ENCODE measurements at regions not wholly inside any gene's neighbourhood (a gene's known extent, or its start where the extent isn't known, plus 50 kb on each side); places are given as distances from the start of the nearest gene placed in this dataset.

DNA sequence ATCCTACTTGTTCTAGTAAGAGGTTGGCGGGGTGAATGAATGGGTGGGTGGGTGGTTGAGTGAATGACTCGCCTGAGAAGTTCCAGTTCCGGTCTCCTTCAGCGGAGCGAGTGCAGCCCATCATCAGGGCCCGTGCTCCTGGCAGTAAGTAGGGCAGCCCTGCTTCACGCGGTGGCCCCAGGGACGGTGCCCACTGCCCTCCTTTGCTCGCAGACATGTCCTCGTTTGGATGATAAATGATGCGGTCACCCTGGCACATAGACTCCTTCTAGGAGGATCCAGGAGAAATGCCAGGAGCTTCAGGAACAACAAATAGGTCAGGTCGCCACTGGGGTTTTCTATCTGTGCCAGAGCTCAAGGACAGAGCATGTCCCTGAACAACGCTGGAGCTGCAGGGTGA, 370.8 kb downstream of the CTTN start:
- H3K27me3 Mint-ChIP-seq (ENCODE audit: low read depth), result no peaks in the 10 kb centered on the region
- H3K9me3 Mint-ChIP-seq (ENCODE audit: insufficient read depth), result no peaks in the 10 kb centered on the region
- ChIA-PET CTCF (no interaction called here), POLR2A (no interaction called here)
- no peak overlapping the region for H3K27ac Mint-ChIP-seq
- H3K4me3 Mint-ChIP-seq, result no peak overlapping the region
- ATAC-seq (no peak), DNase-seq (no peak)
- H3K36me3 Mint-ChIP-seq (ENCODE audit: low read depth), result no peaks in the 10 kb centered on the region
- H3K4me1 Mint-ChIP-seq (ENCODE audit: low read depth), result no peaks in the 10 kb centered on the region

DNA sequence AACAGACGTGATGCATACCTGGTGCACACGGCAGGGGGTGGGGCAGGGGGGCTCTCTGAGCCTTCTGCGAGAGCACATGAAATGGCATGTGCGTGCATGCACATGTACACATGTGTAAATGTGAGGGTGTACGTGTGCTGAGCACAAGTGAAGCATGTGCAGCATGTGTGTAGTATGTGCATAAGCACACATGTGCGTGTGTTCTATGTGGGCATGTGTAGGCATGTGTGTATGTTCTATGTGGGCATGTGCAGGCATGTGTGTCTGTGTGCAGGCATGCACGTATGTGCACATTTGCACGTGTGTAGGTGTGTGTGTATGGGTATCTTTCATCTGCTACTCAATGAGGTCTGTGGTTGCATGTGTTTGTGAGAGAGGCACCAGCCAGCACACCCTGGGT, 371.2 kb downstream of the CTTN start:
- ChIA-PET CTCF (no interaction called here), POLR2A (no interaction called here)
- no peak overlapping the region for H3K27ac Mint-ChIP-seq
- no peaks in the 10 kb centered on the region for H3K36me3 Mint-ChIP-seq (ENCODE audit: low read depth)
- ATAC-seq (no peak), DNase-seq (no peak)
- H3K9me3 Mint-ChIP-seq (ENCODE audit: insufficient read depth), result no peaks in the 10 kb centered on the region
- H3K4me1 Mint-ChIP-seq (ENCODE audit: low read depth), result no peaks in the 10 kb centered on the region
- H3K4me3 Mint-ChIP-seq, result no peak overlapping the region
- no peaks in the 10 kb centered on the region for H3K27me3 Mint-ChIP-seq (ENCODE audit: low read depth)

DNA sequence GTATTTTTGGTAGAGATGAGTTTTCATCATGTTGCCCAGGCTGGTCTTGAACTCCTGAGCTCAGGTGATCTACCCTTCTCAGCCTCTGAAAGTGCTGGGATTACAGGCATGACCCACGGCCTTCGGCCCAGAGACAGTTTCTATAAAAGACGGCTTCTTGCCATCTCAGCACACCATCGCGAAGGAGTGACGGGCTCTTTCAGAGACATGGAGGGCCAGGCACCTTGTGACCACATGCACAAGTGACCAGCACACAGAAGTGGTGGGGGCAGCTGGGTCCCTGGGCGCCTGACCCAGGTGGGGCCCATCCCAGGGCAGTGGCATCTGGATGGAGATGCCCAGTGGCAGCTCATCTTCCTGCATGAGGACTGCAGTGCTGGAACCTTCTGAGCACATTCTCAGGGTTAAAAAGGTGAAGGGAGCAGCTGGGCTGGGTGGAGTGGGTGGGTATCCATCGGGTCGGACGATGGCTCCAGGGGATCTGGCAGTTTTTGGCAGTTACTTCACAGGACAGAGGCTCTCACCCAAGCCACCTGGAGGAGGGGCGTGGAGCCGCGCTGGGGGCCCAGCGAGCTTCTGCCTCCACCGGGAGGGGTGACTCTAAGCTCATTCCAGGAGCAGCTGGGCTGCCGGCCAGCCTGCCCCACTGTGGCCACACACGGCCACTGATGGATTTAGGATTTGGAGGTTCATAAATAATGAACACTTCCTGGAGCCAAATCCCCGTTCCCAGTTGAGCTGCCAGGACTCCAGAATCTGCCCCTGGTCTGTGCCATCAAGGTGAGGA, 373.0 kb downstream of the CTTN start:
- no peak for ATAC-seq
- Mint-ChIP-seq H3K27me3 (ENCODE audit: low read depth) (no peaks in the 10 kb centered on the region), H3K4me3 (no peak overlapping the region), H3K36me3 (ENCODE audit: low read depth) (no peaks in the 10 kb centered on the region), H3K9me3 (ENCODE audit: insufficient read depth) (no peaks in the 10 kb centered on the region), H3K27ac (no peak overlapping the region), H3K4me1 (ENCODE audit: low read depth) (no peaks in the 10 kb centered on the region)
- ChIA-PET POLR2A (no interaction called here), CTCF (no interaction called here)
- DNase-seq, result no peak

DNA sequence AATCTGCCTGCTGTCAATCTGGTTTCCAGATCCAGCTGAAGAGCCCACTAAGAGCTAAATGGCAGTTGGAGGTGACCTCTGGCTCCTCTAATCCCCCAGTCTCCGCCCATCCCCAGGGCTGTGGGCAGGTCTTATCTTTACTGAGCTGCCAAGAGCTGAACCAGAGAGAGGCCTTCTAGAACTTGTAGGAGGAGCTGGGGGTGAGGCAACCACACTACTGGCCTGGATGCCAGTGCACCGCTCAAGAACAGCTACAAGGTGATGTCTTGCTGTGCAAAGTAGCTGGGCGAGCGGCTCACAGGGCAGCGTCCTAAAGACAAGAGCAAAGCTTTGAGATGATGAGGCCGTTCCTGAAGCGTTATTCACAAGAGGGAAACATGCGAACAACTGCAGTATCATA, 374.6 kb downstream of the CTTN start:
- no peaks in the 10 kb centered on the region for H3K27me3 Mint-ChIP-seq (ENCODE audit: low read depth)
- H3K27ac Mint-ChIP-seq, result no peak overlapping the region
- no peaks in the 10 kb centered on the region for H3K36me3 Mint-ChIP-seq (ENCODE audit: low read depth)
- ChIA-PET CTCF (no interaction called here), POLR2A (no interaction called here)
- ATAC-seq, result no peak
- DNase-seq, result no peak
- no peak overlapping the region for H3K4me3 Mint-ChIP-seq
- no peaks in the 10 kb centered on the region for H3K9me3 Mint-ChIP-seq (ENCODE audit: insufficient read depth)
- no peaks in the 10 kb centered on the region for H3K4me1 Mint-ChIP-seq (ENCODE audit: low read depth)

DNA sequence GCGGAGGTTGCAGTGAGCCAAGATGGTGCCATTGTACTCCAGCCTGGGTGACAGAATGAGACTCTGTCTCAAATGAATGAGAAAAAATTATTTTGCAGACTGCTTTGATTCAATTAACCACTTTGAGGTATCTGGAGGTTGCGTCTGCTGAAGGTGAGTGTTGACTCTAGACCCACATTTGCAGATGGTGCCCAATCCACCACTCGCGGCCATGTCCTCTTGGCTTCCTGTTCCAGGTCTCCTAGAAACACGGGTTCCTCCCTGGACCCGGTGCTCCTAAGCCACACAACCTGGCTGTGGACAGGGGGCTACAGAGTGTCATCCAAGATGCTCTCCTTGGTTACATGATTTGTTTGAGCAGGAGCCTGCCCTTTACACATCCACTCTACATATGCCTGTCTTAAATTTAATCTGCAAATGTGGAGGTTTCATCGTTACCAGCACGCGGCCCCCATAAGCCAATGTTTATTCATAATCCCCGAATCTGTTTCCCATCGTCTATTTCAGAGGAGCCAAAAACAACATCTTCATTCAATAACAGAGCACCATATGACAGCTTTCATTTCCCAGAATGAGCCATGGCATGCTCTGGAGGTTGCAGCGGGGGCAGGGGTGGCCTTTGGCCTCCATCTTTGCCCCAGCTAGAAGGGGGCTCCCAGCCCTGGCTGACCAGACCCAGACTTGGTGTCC, 377.2 kb downstream of the CTTN start:
- H3K4me3 Mint-ChIP-seq, result no peak overlapping the region
- H3K27ac Mint-ChIP-seq, result no peak overlapping the region
- H3K4me1 Mint-ChIP-seq (ENCODE audit: low read depth), result no peaks in the 10 kb centered on the region
- CTCF ChIA-PET, result no interaction called here
- POLR2A ChIA-PET, result no interaction called here
- H3K9me3 Mint-ChIP-seq (ENCODE audit: insufficient read depth), result no peaks in the 10 kb centered on the region
- no peak for ATAC-seq
- no peaks in the 10 kb centered on the region for H3K36me3 Mint-ChIP-seq (ENCODE audit: low read depth)
- no peaks in the 10 kb centered on the region for H3K27me3 Mint-ChIP-seq (ENCODE audit: low read depth)
- no peak for DNase-seq

DNA sequence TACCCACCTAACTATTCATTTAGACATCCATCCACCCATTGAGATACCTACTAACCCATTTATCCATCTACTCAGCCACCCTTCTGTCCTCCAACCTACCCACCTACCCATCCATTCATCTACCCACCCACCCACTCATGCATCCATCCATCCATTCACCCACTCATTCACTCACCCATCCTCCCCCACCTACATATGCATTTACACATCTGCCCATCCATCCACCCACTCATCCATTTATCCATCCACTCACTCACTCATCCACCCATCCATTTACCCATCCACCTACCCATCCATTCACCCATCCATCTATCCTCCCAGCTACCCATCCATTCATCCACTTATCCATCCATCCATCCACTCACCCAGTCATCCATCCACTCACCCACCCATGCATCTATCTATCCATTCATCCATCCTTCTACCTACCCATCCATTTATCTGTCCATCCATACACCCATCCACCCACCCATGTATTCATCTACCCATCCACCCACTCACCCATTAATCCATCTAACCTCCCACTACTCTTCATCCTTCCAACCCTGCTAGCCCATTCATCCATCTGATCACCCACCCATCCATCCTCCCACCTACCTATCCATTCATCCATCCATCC, 378.7 kb downstream of the CTTN start:
- no peak overlapping the region for H3K4me3 Mint-ChIP-seq
- H3K27ac Mint-ChIP-seq, result no peak overlapping the region
- H3K27me3 Mint-ChIP-seq (ENCODE audit: low read depth), result no peaks in the 10 kb centered on the region
- no peaks in the 10 kb centered on the region for H3K36me3 Mint-ChIP-seq (ENCODE audit: low read depth)
- CTCF ChIA-PET, result no interaction called here
- no peak for DNase-seq
- ATAC-seq, result no peak
- no peaks in the 10 kb centered on the region for H3K9me3 Mint-ChIP-seq (ENCODE audit: insufficient read depth)
- POLR2A ChIA-PET, result no interaction called here
- H3K4me1 Mint-ChIP-seq (ENCODE audit: low read depth), result no peaks in the 10 kb centered on the region

DNA sequence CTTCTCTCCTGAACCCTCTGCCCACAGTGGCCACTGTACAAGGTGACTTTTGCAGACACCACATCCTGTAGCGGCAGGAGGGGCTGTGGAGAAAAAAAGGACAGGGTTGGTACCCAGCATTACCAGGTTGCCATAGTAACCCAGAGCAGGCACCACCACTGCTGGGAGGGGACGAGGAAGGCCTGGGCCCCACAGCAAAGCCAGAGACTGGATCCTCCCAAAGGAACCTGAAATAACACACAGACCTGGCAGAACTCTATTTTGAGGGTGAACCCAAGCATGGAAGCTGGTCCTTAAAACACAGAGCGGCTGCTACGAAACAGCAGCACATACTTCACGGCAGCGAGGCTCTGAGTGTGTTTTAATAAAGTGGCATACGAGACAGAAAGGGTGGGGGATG, 380.6 kb downstream of the CTTN start:
- H3K9me3 Mint-ChIP-seq (ENCODE audit: insufficient read depth), result no peaks in the 10 kb centered on the region
- H3K36me3 Mint-ChIP-seq (ENCODE audit: low read depth), result no peaks in the 10 kb centered on the region
- H3K27ac Mint-ChIP-seq, result no peak overlapping the region
- no peak for ATAC-seq
- ChIA-PET POLR2A (no interaction called here), CTCF (no interaction called here)
- no peaks in the 10 kb centered on the region for H3K27me3 Mint-ChIP-seq (ENCODE audit: low read depth)
- no peak overlapping the region for H3K4me3 Mint-ChIP-seq
- H3K4me1 Mint-ChIP-seq (ENCODE audit: low read depth), result no peaks in the 10 kb centered on the region
- DNase-seq, result no peak

DNA sequence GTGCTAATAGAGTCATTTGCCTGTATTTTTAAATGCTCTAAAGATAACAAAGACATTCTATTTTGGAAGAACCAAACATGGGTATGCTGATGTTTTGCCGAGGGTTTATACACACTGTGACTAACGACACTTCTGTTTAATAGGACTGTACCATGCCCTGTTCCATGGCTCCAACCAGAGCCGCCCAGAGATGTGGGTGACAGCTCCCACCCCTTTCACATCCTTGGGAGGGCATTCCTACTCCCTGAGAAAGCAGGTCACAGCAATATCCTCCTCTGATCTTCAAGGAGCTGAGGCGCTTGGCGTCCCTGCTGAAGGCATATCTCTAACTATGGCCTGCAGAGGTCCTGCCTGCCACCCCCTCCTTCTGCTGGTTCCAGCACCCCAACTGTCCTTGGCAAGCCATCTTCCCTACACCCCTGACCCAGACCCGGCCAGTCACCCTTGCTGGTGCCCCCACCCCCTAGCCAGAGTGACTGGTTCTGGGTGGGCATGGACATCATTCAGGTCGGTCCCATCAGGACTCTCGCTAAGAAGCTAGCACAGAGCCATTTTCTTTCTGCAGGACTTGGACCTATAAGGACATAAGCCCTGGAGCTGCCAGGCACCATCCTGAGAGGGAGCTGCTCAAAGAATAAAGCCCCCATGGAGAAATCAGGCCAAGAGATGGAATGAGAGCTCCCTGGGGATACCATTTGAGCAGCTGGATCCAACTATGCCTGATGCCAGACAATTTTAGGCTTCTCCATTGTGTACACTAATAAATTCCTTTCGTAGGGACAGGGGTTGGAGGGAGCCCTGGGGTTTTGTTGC, 381.3 kb downstream of the CTTN start:
- Mint-ChIP-seq H3K36me3 (ENCODE audit: low read depth) (no peaks in the 10 kb centered on the region), H3K27ac (no peak overlapping the region), H3K4me3 (no peak overlapping the region), H3K9me3 (ENCODE audit: insufficient read depth) (no peaks in the 10 kb centered on the region), H3K4me1 (ENCODE audit: low read depth) (no peaks in the 10 kb centered on the region), H3K27me3 (ENCODE audit: low read depth) (no peaks in the 10 kb centered on the region)
- POLR2A ChIA-PET, result no interaction called here
- DNase-seq (no peak), ATAC-seq (no peak)
- CTCF ChIA-PET, result no interaction called here

DNA sequence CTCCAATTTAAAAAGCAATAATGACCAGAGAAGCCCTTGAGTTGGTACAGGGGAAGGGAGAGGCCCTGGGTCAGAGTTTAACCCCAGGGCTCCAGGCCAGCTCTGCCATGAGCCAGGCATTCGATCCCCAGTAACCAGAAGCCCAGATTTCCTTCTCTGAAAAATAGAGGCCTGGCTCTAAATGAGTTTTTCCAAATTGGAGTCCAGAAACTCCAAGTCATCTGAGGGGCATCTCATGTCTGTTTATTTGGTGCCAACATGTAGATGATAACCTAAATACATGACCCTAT, 381.9 kb downstream of the CTTN start:
- no peak overlapping the region for H3K4me3 Mint-ChIP-seq
- no peaks in the 10 kb centered on the region for H3K36me3 Mint-ChIP-seq (ENCODE audit: low read depth)
- no peak for ATAC-seq
- no peaks in the 10 kb centered on the region for H3K4me1 Mint-ChIP-seq (ENCODE audit: low read depth)
- H3K27ac Mint-ChIP-seq, result no peak overlapping the region
- no peak for DNase-seq
- ChIA-PET CTCF (no interaction called here), POLR2A (no interaction called here)
- H3K9me3 Mint-ChIP-seq (ENCODE audit: insufficient read depth), result no peaks in the 10 kb centered on the region
- no peaks in the 10 kb centered on the region for H3K27me3 Mint-ChIP-seq (ENCODE audit: low read depth)

DNA sequence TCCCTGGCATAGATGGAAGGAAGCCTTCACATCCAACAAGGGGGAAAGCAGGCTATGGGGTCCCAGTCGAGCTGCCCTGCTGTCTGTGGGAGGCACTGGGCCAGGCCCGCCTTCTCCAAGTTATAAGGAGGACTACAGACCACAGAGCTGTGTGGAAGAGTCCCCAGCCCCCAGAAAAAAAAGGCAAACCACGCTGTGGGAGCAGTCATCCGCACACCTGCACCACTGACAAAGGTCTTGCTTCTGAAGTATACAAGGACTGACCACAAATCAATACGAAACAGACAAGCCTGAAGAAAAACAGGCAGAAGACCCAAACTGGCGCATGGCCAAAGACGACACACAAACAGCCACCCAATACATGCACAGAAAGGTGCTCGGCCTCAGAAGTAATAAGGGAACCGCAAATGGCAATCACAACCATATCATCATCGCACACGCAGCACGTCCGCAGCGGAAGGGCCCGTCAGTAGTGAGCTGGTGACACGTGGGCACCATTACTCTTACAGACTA, 384.1 kb downstream of the CTTN start:
- no peak overlapping the region for H3K4me3 Mint-ChIP-seq
- ChIA-PET CTCF (no interaction called here), POLR2A (no interaction called here)
- no peaks in the 10 kb centered on the region for H3K36me3 Mint-ChIP-seq (ENCODE audit: low read depth)
- H3K9me3 Mint-ChIP-seq (ENCODE audit: insufficient read depth), result no peaks in the 10 kb centered on the region
- H3K27me3 Mint-ChIP-seq (ENCODE audit: low read depth), result no peaks in the 10 kb centered on the region
- H3K27ac Mint-ChIP-seq, result no peak overlapping the region
- no peak for ATAC-seq
- no peaks in the 10 kb centered on the region for H3K4me1 Mint-ChIP-seq (ENCODE audit: low read depth)
- DNase-seq, result no peak

DNA sequence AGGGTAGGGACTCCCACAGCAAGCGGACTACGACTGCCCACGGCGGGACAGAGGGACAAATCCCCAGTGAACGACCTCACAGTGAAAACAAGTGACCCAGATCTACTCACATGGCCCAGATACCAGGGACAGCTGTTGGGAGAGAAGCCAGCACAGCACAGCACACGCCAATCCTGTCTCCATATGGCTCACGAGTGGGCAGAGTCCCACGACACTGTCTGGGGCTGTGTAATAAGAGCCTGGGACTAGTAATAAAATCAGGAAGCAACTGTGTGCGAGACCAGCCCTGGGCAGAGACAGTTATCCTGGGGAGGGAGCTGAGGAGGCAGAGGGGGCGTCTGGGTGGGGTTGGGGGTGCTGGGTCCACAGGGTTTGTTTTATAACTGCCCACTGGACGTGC, 385.0 kb downstream of the CTTN start:
- Mint-ChIP-seq H3K4me3 (no peak overlapping the region), H3K9me3 (ENCODE audit: insufficient read depth) (no peaks in the 10 kb centered on the region), H3K27ac (no peak overlapping the region), H3K4me1 (ENCODE audit: low read depth) (no peaks in the 10 kb centered on the region), H3K36me3 (ENCODE audit: low read depth) (no peaks in the 10 kb centered on the region), H3K27me3 (ENCODE audit: low read depth) (no peaks in the 10 kb centered on the region)
- DNase-seq (no peak), ATAC-seq (no peak)
- POLR2A ChIA-PET, result no interaction called here
- CTCF ChIA-PET, result no interaction called here

DNA sequence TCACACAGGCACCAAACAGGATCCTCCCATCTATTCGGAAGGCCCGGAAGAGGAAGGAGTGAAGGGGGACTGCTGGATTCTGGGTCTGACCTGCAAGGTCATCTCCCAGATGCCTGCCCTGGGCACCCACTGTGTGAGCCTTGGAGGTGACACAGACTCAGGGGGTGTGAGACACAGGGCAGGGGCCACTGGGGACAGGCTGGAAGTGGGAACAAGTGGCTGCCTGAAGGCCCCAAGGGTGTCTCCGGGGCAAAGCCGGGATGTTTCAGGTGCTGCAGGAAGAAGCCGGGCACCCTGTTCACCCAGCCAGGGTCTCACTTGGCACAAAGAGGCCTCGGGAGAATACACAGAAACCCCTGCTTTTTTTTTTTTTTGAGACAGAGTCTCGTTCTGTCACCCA, 385.5 kb downstream of the CTTN start:
- H3K27ac Mint-ChIP-seq, result no peak overlapping the region
- no peak for DNase-seq
- POLR2A ChIA-PET, result no interaction called here
- H3K36me3 Mint-ChIP-seq (ENCODE audit: low read depth), result no peaks in the 10 kb centered on the region
- no peak overlapping the region for H3K4me3 Mint-ChIP-seq
- H3K9me3 Mint-ChIP-seq (ENCODE audit: insufficient read depth), result no peaks in the 10 kb centered on the region
- CTCF ChIA-PET, result no interaction called here
- H3K4me1 Mint-ChIP-seq (ENCODE audit: low read depth), result no peaks in the 10 kb centered on the region
- ATAC-seq, result no peak
- no peaks in the 10 kb centered on the region for H3K27me3 Mint-ChIP-seq (ENCODE audit: low read depth)

Measured in activated CD8-positive, alpha-beta T cell treated with anti-CD3 and anti-CD28 coated beads, Interleukin-2, amount 10 ng/mL, durations not matched to agents 7 days and 5 days (primary cell).